SK-N-SH treated with all-trans-retinoic acid at 6 μM for 48 hours (cell line): ENCODE measurements at regions not wholly inside any gene's neighbourhood (a gene's known extent, or its start where the extent isn't known, plus 50 kb on each side); places are given as distances from the start of the nearest gene placed in this dataset.

Source experiments
- ATAC-seq: fragments of 200-7000 bp; cut with Tn5 transposase; 3 replicates; pipeline ENCODE4 v1.9.1; 2020; ENCODE audit warnings: mild to moderate bottlenecking, moderate library complexity
- ARNTL ChIP-seq: fragments of 450-650 bp; formaldehyde crosslinking; IDR thresholded peaks from 2 replicates; pipeline ENCODE4 v1.5.0; 2020; ENCODE audit warnings: low read depth, mild to moderate bottlenecking, moderate library complexity, borderline replicate concordance
- BACH2 ChIP-seq: fragments of 250-450 bp; sonication (Bioruptor Pico); IDR thresholded peaks from 2 replicates; pipeline ENCODE4 v1.9.0; 2021; ENCODE audit warnings: mild to moderate bottlenecking, borderline replicate concordance
- CSDC2 ChIP-seq: fragments of 250-450 bp; sonication (Bioruptor Pico); IDR thresholded peaks from 2 replicates; pipeline ENCODE4 v1.5.0; 2020; ENCODE audit warnings: mild to moderate bottlenecking, moderate library complexity
- ESRRG ChIP-seq: fragments of 250-450 bp; sonication (Bioruptor Pico); IDR thresholded peaks from 2 replicates; pipeline ENCODE4 v1.6.1; 2021; ENCODE audit warnings: mild to moderate bottlenecking
- GLIS3 ChIP-seq: fragments of 250-450 bp; sonication (Bioruptor Pico); IDR thresholded peaks from 2 replicates; pipeline ENCODE4 v1.5.0; 2020; ENCODE audit warnings: mild to moderate bottlenecking, moderate library complexity
- ISL1 ChIP-seq: fragments of 250-450 bp; sonication (Bioruptor Pico); IDR thresholded peaks from 2 replicates; pipeline ENCODE4 v2.1.2; 2022; ENCODE audit warnings: mild to moderate bottlenecking, moderate library complexity
- OSR1 ChIP-seq: fragments of 250-450 bp; sonication (Bioruptor Pico); IDR thresholded peaks from 2 replicates; pipeline ENCODE4 v1.8.0; 2022; ENCODE audit warnings: moderate library complexity, mild to moderate bottlenecking, inconsistent platforms
- RARB ChIP-seq: fragments of 250-450 bp; sonication (Bioruptor Pico); IDR thresholded peaks from 2 replicates; pipeline ENCODE4 v1.8.0; 2021; ENCODE audit warnings: mild to moderate bottlenecking, moderate library complexity
- TCF4 ChIP-seq: fragments of 250-450 bp; sonication (Bioruptor Pico); IDR thresholded peaks from 2 replicates; pipeline ENCODE4 v1.8.0; 2021; ENCODE audit warnings: mild to moderate bottlenecking, moderate library complexity, borderline replicate concordance
- TOX ChIP-seq: fragments of 250-450 bp; sonication (Bioruptor Pico); IDR thresholded peaks from 2 replicates; pipeline ENCODE4 v1.8.0; 2021; ENCODE audit warnings: mild to moderate bottlenecking, moderate library complexity, borderline replicate concordance
- ZC3H10 ChIP-seq: fragments of 250-450 bp; sonication (Bioruptor Pico); IDR thresholded peaks from 2 replicates; pipeline ENCODE4 v1.5.1; 2021; ENCODE audit warnings: mild to moderate bottlenecking, moderate library complexity
- ZFP30 ChIP-seq: fragments of 450-650 bp; formaldehyde crosslinking; IDR thresholded peaks from 2 replicates; pipeline ENCODE4 v1.5.0; 2022; ENCODE audit warnings: mild to moderate bottlenecking, moderate library complexity
- ZNF565 ChIP-seq: fragments of 450-650 bp; formaldehyde crosslinking; conservative IDR thresholded peaks from 2 replicates; pipeline ENCODE4 v1.5.0; 2020; ENCODE audit warnings: low read depth, mild to moderate bottlenecking, moderate library complexity
- ZNF70 ChIP-seq: fragments of 450-650 bp; formaldehyde crosslinking; IDR thresholded peaks from 2 replicates; pipeline ENCODE4 v1.5.0; 2020; ENCODE audit warnings: mild to moderate bottlenecking, moderate library complexity
- ZNF8 ChIP-seq: fragments of 450-650 bp; formaldehyde crosslinking; IDR thresholded peaks from 2 replicates; pipeline ENCODE4 v1.5.0; 2020; ENCODE audit warnings: mild to moderate bottlenecking, moderate library complexity
- TF ChIP-seq, protein P1 (sequence below): fragments of 250-450 bp; sonication (Bioruptor Pico); IDR thresholded peaks from 2 replicates; pipeline ENCODE4 v1.5.1; 2021; ENCODE audit warnings: mild to moderate bottlenecking, moderate library complexity
- TF ChIP-seq, protein P2 (sequence below): fragments of 250-450 bp; sonication (Bioruptor Pico); IDR thresholded peaks from 2 replicates; pipeline ENCODE4 v1.8.0; 2020; ENCODE audit warnings: mild to moderate bottlenecking, moderate library complexity, borderline replicate concordance
- TF ChIP-seq, protein P3 (sequence below): fragments of 250-450 bp; sonication (Bioruptor Pico); IDR thresholded peaks from 2 replicates; pipeline ENCODE4 v1.5.1; 2020; ENCODE audit warnings: low read depth, mild to moderate bottlenecking, moderate library complexity
- TF ChIP-seq, protein P4 (sequence below): fragments of 250-450 bp; sonication (Bioruptor Pico); IDR thresholded peaks from 2 replicates; pipeline ENCODE4 v1.8.0; 2021; ENCODE audit warnings: low read depth, mild to moderate bottlenecking, moderate library complexity, borderline replicate concordance

DNA sequence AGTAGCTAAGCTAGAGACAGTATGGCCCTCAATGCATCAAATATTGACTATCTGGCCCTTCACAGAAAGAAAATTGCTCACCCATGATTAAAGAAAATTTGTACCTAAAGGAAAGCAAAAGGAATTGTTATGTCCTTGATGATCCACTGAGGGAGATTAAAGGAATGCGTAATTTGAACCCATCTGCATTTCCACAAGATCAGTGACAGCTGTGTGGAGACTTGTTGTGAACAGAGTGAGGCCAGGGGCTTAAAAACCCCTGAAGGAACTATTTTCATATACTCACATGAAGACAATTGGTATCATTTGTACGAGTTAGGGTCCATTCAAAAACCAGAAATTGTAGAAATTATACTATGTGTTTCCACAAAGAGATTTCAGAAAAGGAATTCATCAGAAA lies 1908.1 kb upstream of the SEL1L start:
- ATAC-seq = no peak
- TF ChIP-seq RARB (CRISPR knock-in tag) (no peak), CSDC2 (no peak)

DNA sequence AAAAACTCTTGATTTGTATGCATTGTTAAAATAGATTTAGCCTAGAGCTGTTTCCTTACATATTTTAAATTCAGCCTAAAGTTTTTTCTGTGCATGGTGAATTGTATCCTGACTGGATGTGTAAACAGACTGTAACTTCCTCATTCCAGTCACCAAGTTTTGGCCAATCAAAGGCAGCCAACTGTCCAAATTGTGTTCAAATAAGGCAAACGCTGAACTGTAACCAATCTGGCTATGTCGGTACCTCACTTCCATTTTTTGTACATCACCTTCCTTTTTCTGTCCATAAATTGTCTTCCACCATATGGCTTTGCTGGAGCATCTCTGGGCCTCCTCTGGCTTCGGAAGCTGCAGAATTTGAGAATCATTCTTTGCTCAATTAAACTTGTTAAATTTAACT lies 1921.9 kb upstream of the SEL1L start:
- ATAC-seq = no peak
- TF ChIP-seq ZNF8 (CRISPR knock-in tag) (no peak), OSR1 (CRISPR knock-in tag) (no peak), ARNTL (CRISPR knock-in tag) (no peak), CSDC2 (no peak), ZNF565 (CRISPR knock-in tag) (no peak), ESRRG (CRISPR knock-in tag) (no peak), TCF4 (CRISPR knock-in tag) (no peak), ZC3H10 (CRISPR knock-in tag) (no peak), RARB (CRISPR knock-in tag) (no peak), ISL1 (CRISPR knock-in tag) (no peak), ZNF70 (CRISPR knock-in tag) (no peak)
- TF ChIP-seq, protein P1, sequence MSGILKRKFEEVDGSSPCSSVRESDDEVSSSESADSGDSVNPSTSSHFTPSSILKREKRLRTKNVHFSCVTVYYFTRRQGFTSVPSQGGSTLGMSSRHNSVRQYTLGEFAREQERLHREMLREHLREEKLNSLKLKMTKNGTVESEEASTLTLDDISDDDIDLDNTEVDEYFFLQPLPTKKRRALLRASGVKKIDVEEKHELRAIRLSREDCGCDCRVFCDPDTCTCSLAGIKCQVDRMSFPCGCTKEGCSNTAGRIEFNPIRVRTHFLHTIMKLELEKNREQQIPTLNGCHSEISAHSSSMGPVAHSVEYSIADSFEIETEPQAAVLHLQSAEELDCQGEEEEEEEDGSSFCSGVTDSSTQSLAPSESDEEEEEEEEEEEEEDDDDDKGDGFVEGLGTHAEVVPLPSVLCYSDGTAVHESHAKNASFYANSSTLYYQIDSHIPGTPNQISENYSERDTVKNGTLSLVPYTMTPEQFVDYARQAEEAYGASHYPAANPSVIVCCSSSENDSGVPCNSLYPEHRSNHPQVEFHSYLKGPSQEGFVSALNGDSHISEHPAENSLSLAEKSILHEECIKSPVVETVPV (CRISPR knock-in tag) = no peak
- TF ChIP-seq, protein P2, sequence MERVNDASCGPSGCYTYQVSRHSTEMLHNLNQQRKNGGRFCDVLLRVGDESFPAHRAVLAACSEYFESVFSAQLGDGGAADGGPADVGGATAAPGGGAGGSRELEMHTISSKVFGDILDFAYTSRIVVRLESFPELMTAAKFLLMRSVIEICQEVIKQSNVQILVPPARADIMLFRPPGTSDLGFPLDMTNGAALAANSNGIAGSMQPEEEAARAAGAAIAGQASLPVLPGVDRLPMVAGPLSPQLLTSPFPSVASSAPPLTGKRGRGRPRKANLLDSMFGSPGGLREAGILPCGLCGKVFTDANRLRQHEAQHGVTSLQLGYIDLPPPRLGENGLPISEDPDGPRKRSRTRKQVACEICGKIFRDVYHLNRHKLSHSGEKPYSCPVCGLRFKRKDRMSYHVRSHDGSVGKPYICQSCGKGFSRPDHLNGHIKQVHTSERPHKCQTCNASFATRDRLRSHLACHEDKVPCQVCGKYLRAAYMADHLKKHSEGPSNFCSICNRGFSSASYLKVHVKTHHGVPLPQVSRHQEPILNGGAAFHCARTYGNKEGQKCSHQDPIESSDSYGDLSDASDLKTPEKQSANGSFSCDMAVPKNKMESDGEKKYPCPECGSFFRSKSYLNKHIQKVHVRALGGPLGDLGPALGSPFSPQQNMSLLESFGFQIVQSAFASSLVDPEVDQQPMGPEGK (CRISPR knock-in tag) = no peak

DNA sequence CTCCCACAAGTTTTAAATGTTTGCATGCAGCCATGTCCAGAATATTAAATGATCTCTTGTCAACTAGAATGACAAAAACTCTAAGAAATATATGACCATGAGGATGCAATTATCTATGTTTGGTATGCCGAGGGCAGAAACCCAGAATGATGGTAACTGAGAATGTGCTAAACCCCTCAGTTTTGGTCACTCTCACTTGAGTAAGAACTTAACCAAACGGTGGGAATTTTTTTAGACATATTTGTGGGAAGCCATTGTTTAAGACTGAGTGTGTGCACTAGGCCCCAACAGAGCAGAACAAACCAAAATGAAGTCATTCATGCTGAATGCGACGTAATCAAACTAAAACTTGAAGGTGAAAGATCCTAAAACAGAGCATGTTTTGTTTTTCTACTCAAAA lies 1927.9 kb upstream of the SEL1L start:
- TF ChIP-seq ZC3H10 (CRISPR knock-in tag) (no peak), ESRRG (CRISPR knock-in tag) (no peak), TCF4 (CRISPR knock-in tag) (no peak)
- no peak for ATAC-seq

DNA sequence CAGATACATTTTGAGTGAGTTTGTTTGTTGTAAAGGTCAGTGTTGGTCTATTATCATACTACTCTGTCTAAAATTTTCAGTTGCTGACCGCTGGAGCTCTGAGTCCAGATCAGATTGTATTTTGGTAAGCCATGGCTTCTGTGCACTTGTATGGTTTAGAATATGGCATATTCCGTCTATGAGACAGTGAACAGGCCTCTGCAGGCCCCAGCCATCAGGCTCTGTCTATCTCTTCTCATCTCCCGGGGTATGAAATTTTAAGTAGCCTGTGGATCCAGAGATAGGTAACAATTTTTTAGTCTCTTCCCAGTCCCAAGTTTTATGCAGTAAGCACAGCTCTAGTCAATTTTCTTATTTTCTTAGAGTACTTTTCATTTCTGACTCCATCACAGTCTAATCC lies 1929.1 kb upstream of the SEL1L start:
- TF ChIP-seq ARNTL (CRISPR knock-in tag) (no peak), ZFP30 (no peak), ESRRG (CRISPR knock-in tag) (no peak), TCF4 (CRISPR knock-in tag) (no peak), GLIS3 (no peak), CSDC2 (no peak), TOX (CRISPR knock-in tag) (no peak), OSR1 (CRISPR knock-in tag) (no peak), ZNF8 (CRISPR knock-in tag) (no peak), BACH2 (CRISPR knock-in tag) (no peak)
- TF ChIP-seq, protein P3, sequence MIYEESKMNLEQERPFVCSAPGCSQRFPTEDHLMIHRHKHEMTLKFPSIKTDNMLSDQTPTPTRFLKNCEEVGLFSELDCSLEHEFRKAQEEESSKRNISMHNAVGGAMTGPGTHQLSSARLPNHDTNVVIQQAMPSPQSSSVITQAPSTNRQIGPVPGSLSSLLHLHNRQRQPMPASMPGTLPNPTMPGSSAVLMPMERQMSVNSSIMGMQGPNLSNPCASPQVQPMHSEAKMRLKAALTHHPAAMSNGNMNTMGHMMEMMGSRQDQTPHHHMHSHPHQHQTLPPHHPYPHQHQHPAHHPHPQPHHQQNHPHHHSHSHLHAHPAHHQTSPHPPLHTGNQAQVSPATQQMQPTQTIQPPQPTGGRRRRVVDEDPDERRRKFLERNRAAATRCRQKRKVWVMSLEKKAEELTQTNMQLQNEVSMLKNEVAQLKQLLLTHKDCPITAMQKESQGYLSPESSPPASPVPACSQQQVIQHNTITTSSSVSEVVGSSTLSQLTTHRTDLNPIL (CRISPR knock-in tag) = no peak
- TF ChIP-seq, protein P1 (CRISPR knock-in tag) = no peak
- TF ChIP-seq, protein P4, sequence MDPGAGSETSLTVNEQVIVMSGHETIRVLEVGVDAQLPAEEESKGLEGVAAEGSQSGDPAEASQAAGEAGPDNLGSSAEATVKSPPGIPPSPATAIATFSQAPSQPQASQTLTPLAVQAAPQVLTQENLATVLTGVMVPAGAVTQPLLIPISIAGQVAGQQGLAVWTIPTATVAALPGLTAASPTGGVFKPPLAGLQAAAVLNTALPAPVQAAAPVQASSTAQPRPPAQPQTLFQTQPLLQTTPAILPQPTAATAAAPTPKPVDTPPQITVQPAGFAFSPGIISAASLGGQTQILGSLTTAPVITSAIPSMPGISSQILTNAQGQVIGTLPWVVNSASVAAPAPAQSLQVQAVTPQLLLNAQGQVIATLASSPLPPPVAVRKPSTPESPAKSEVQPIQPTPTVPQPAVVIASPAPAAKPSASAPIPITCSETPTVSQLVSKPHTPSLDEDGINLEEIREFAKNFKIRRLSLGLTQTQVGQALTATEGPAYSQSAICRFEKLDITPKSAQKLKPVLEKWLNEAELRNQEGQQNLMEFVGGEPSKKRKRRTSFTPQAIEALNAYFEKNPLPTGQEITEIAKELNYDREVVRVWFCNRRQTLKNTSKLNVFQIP (CRISPR knock-in tag) = no peak
- no peak for ATAC-seq
